ENCODE measurements at regions not wholly inside any gene's neighbourhood (a gene's known extent, or its start where the extent isn't known, plus 50 kb on each side); places are given as distances from the start of the nearest gene placed in this dataset.

DNA sequence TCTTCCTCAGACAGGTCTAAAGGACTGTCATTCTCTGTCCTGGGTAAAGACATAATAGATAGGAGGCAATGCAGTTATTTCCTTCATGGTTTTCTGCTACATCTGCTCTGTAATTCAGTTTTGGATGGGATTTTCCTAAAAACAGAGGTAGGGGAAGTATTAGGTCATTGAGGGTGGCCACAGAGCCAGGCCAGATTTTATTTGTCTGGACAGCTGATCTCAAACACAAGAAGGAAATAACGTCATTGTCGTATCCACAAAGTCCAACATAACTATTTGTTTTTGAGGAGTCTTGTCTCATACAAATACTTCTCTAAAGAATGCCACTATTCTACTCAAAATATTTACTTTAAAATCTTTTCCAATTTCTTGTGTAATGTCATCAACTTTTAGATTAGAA, 154.8 kb upstream of the MAP2 start:
- no peak for TF ChIP-seq EZH2 (IDR thresholded peaks at IDR 0.05; ENCODE audit: borderline replicate concordance, insufficient read depth, low read depth, low read length, poor library complexity, severe bottlenecking)
- no peak for TF ChIP-seq CTCF (IDR thresholded peaks at IDR 0.05)
- H3K4me2 ChIP-seq (replicated peaks; ENCODE audit: low read depth, low read length, poor library complexity, severe bottlenecking) = no peak overlapping the region
- ATAC-seq (ENCODE audit: low read depth) (no peak), DNase-seq (no peak)
- WGBS (ENCODE audit: insufficient coverage) = 80% methylated on average over 1 of the region's 2 CpGs
- no peak overlapping the region for H2AFZ ChIP-seq (ENCODE audit: insufficient read depth, low read depth, low read length, poor library complexity, severe bottlenecking)
- Mint-ChIP-seq H3K4me1 (no peaks in the 10 kb centered on the region), H3K27me3 (no peaks in the 10 kb centered on the region), H3K9me3 (ENCODE audit: insufficient read depth) (peaks cover 2% of the 10 kb centered on the region), H3K4me3 (no peak overlapping the region), H3K27ac (no peak overlapping the region)
- CTCF ChIA-PET = no interaction called here
- no peaks in the 10 kb centered on the region for H3K27me3 ChIP-seq (replicated peaks in 1 of 4; ENCODE audit: control extremely low read depth in 1 of 4, control insufficient read depth in 3 of 4, insufficient read depth in 4 of 4, low read length in 3 of 4)
- H4K20me1 ChIP-seq (ENCODE audit: control insufficient read depth, insufficient read depth, low read length, poor library complexity, severe bottlenecking) = no peaks in the 10 kb centered on the region
- H3K4me1 ChIP-seq (ENCODE audit: control insufficient read depth in 2 of 2, insufficient read depth in 2 of 2, low read length in 2 of 2) = no peaks in the 10 kb centered on the region
- H3K9ac ChIP-seq (ENCODE audit: low read length) = no peak overlapping the region
- no peaks in the 10 kb centered on the region for H3K9me3 ChIP-seq (ENCODE audit: control extremely low read depth in 1 of 3, control insufficient read depth in 2 of 3, insufficient read depth in 1 of 3, low read length in 2 of 3)
- H3K27ac ChIP-seq (ENCODE audit: low read length in 2 of 2) = no peak overlapping the region
- no peaks in the 10 kb centered on the region for H3K36me3 ChIP-seq (replicated peaks in 1 of 2; ENCODE audit: control extremely low read depth in 1 of 2, control insufficient read depth in 1 of 2, extremely low read depth in 1 of 2, insufficient read depth in 2 of 2, low read length in 1 of 2)
- H3K79me2 ChIP-seq (ENCODE audit: control insufficient read depth, insufficient read depth, low read length) = no peaks in the 10 kb centered on the region
- no peak overlapping the region for H3K4me3 ChIP-seq (ENCODE audit: control extremely low read depth in 1 of 5, extremely low read depth in 1 of 5, insufficient read depth in 1 of 5, low read depth in 2 of 5, low read length in 4 of 5)
- intact Hi-C loops (cut with micrococcal nuclease) = no loop called here
- POLR2A ChIA-PET = no interaction called here

DNA sequence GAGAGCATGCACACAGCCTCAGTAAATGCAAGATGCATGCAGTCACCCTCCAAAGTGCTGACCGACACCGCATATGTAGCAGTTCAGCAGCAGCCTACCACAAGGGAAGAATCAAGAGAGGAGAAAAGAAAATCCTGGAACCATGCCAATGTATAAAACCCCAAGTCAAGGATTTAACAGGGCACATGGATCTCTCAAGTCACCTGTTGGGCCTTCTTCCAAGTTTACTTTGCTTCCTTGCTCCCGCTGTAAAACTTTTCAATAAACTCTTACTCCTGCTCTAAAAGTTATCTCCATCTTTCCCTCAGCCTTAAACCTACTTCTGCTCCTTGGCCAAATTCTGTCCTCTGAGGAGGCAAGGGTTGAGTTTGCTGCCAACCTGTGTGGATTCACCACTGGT, 147.8 kb upstream of the MAP2 start:
- no peak overlapping the region for H3K4me3 Mint-ChIP-seq
- H2AFZ ChIP-seq (ENCODE audit: insufficient read depth, low read depth, low read length, poor library complexity, severe bottlenecking) = no peak overlapping the region
- no peak for ATAC-seq (ENCODE audit: low read depth)
- H4K20me1 ChIP-seq (ENCODE audit: control insufficient read depth, insufficient read depth, low read length, poor library complexity, severe bottlenecking) = no peaks in the 10 kb centered on the region
- no peaks in the 10 kb centered on the region for H3K27me3 Mint-ChIP-seq
- H3K4me3 ChIP-seq (ENCODE audit: control extremely low read depth in 1 of 5, extremely low read depth in 1 of 5, insufficient read depth in 1 of 5, low read depth in 2 of 5, low read length in 4 of 5) = no peak overlapping the region
- peaks cover 0 to 3% (median 0%) of the 10 kb centered on the region in 3 donors for H3K9me3 ChIP-seq (ENCODE audit: control extremely low read depth in 1 of 3, control insufficient read depth in 2 of 3, insufficient read depth in 1 of 3, low read length in 2 of 3)
- no peak overlapping the region for H3K9ac ChIP-seq (ENCODE audit: low read length)
- no peaks in the 10 kb centered on the region for H3K27me3 ChIP-seq (replicated peaks in 1 of 4; ENCODE audit: control extremely low read depth in 1 of 4, control insufficient read depth in 3 of 4, insufficient read depth in 4 of 4, low read length in 3 of 4)
- H3K79me2 ChIP-seq (ENCODE audit: control insufficient read depth, insufficient read depth, low read length) = no peaks in the 10 kb centered on the region
- H3K4me1 Mint-ChIP-seq = no peaks in the 10 kb centered on the region
- intact Hi-C loops (cut with micrococcal nuclease) = no loop called here
- DNase-seq = no peak
- ChIA-PET POLR2A (no interaction called here), CTCF (no interaction called here)
- no peak overlapping the region for H3K27ac Mint-ChIP-seq
- H3K27ac ChIP-seq (ENCODE audit: low read length in 2 of 2) = no peak overlapping the region
- H3K9me3 Mint-ChIP-seq (ENCODE audit: insufficient read depth) = no peaks in the 10 kb centered on the region
- no peak for TF ChIP-seq EZH2 (IDR thresholded peaks at IDR 0.05; ENCODE audit: borderline replicate concordance, insufficient read depth, low read depth, low read length, poor library complexity, severe bottlenecking)
- no peak for TF ChIP-seq CTCF (IDR thresholded peaks at IDR 0.05)
- no peaks in the 10 kb centered on the region for H3K4me1 ChIP-seq (ENCODE audit: control insufficient read depth in 2 of 2, insufficient read depth in 2 of 2, low read length in 2 of 2)
- no peak overlapping the region for H3K4me2 ChIP-seq (replicated peaks; ENCODE audit: low read depth, low read length, poor library complexity, severe bottlenecking)
- no peaks in the 10 kb centered on the region for H3K36me3 ChIP-seq (replicated peaks in 1 of 2; ENCODE audit: control extremely low read depth in 1 of 2, control insufficient read depth in 1 of 2, extremely low read depth in 1 of 2, insufficient read depth in 2 of 2, low read length in 1 of 2)
- WGBS (ENCODE audit: insufficient coverage) = 100% methylated on average over 3 of the region's 3 CpGs
